ENCODE measurements at regions not wholly inside any gene's neighbourhood (a gene's known extent, or its start where the extent isn't known, plus 50 kb on each side); places are given as distances from the start of the nearest gene placed in this dataset.
"Not testable (repeated sequence)": the region's sequence is repeated elsewhere in the genome, so short reads cannot be mapped to it uniquely, and the experiment has no call there.

- not testable (repeated sequence) for H3K9ac ChIP-seq (ENCODE audit: insufficient read depth, low read length); H3K4me2 ChIP-seq (ENCODE audit: extremely low read depth, insufficient read depth, low read length)
Observed at GRCh38 chr1:223897097-223897496, 51.4 kb upstream of the TP53BP2 start.

DNA sequence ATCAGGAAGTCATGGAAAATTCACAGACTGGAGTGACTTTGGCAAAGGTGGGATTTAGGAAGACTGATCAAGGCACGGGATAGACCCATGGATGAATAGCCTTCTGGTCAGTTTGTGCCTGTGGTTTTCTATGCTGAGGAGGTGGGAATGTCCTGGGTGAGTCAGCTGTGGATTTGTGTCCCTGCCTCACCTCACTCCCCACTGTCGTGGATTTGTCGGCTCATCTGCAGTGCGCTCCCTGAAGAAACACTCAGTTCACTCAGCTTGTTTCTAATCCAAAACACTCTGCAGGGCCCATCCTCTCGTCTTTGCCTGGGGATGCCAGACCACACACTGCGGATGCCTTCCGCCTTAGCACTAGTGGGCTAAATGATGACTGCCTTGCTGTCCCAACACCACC is 50.2 kb upstream of the TP53BP2 start:
- not testable (repeated sequence) for H3K27ac ChIP-seq (ENCODE audit: insufficient read depth, low read length); H3K9ac ChIP-seq (ENCODE audit: insufficient read depth, low read length); H3K4me2 ChIP-seq (ENCODE audit: extremely low read depth, insufficient read depth, low read length); H2AFZ ChIP-seq (ENCODE audit: low read length); H3K4me1 ChIP-seq (ENCODE audit: control insufficient read depth, extremely low read depth, insufficient read depth, low read length); H3K9me3 ChIP-seq (ENCODE audit: control insufficient read depth, insufficient read depth, low read depth, low read length); H3K4me3 ChIP-seq (replicated peaks in 1 of 4; ENCODE audit: control extremely low read depth in 1 of 4, insufficient read depth in 1 of 4, low read depth in 3 of 4, low read length in 4 of 4); H3K36me3 ChIP-seq (ENCODE audit: control insufficient read depth, insufficient read depth, low read length); H3K27me3 ChIP-seq (ENCODE audit: control insufficient read depth, insufficient read depth, low read length); H3K79me2 ChIP-seq (ENCODE audit: control insufficient read depth, insufficient read depth, low read length); H4K20me1 ChIP-seq (ENCODE audit: control insufficient read depth, extremely low read depth, insufficient read depth, low read length)
- DNase-seq (ENCODE audit: low read depth in 2 of 2): peak in 1 of 2 donors; percentile 6

More at GRCh38 chr1:223897097-223897496, 51.4 kb upstream of the TP53BP2 start:
- H3K79me2 ChIP-seq (ENCODE audit: control insufficient read depth, insufficient read depth, low read length); H2AFZ ChIP-seq (ENCODE audit: low read length); H3K27me3 ChIP-seq (ENCODE audit: control insufficient read depth, insufficient read depth, low read length); H4K20me1 ChIP-seq (ENCODE audit: control insufficient read depth, extremely low read depth, insufficient read depth, low read length); H3K4me1 ChIP-seq (ENCODE audit: control insufficient read depth, extremely low read depth, insufficient read depth, low read length); DNase-seq (ENCODE audit: low read depth in 2 of 2); H3K27ac ChIP-seq (ENCODE audit: insufficient read depth, low read length); H3K9me3 ChIP-seq (ENCODE audit: control insufficient read depth, insufficient read depth, low read depth, low read length); H3K4me3 ChIP-seq (replicated peaks in 1 of 4; ENCODE audit: control extremely low read depth in 1 of 4, insufficient read depth in 1 of 4, low read depth in 3 of 4, low read length in 4 of 4); H3K36me3 ChIP-seq (ENCODE audit: control insufficient read depth, insufficient read depth, low read length): not testable (repeated sequence)

Measured in fibroblast of lung (primary cell).